Lower leg skin (tissue), 3 donors: ENCODE measurements at regions not wholly inside any gene's neighbourhood (a gene's known extent, or its start where the extent isn't known, plus 50 kb on each side); places are given as distances from the start of the nearest gene placed in this dataset.

Experiments used
- POLR2A ChIP-seq, 2 donors: fragments of 450-650 bp; IDR thresholded peaks; one replicate each; pipeline ENCODE4 v1.6.1; 2016 to 2017; ENCODE audit warnings: antibody characterized with exemption in 2 of 2, mild to moderate bottlenecking in 1 of 2, moderate library complexity in 1 of 2
- TF ChIP-seq, protein P1 (sequence below), 3 donors: fragments of 450-650 bp; IDR thresholded peaks; one replicate each; pipeline ENCODE4 v1.5.1; 2016; ENCODE audit warnings: antibody characterized with exemption in 3 of 3, mild to moderate bottlenecking in 3 of 3, moderate library complexity in 2 of 3

DNA sequence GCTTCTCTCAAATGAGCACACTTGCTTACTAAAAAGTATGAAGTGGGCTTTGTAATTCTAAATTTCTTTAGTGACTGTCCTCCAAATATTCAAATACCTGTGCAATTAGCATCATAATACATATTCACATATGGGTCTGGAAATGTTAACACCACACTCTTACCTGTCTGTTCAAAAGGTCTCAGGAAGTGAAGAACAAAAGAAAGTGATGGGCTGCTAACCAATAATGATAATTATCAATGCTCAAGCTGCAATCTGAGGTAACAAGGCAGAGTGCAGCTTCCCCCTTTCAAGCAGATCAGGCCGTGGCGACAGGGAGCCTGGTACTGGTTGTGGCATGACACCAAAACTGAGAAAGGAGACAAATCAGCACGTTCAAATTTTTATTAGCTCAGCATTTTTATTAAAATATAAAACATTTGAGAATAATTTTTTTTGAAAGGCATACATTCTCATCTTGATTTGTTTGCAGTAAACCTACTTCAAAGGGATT is 1044.7 kb upstream of the EPHA7 start:
- TF ChIP-seq, protein P1, sequence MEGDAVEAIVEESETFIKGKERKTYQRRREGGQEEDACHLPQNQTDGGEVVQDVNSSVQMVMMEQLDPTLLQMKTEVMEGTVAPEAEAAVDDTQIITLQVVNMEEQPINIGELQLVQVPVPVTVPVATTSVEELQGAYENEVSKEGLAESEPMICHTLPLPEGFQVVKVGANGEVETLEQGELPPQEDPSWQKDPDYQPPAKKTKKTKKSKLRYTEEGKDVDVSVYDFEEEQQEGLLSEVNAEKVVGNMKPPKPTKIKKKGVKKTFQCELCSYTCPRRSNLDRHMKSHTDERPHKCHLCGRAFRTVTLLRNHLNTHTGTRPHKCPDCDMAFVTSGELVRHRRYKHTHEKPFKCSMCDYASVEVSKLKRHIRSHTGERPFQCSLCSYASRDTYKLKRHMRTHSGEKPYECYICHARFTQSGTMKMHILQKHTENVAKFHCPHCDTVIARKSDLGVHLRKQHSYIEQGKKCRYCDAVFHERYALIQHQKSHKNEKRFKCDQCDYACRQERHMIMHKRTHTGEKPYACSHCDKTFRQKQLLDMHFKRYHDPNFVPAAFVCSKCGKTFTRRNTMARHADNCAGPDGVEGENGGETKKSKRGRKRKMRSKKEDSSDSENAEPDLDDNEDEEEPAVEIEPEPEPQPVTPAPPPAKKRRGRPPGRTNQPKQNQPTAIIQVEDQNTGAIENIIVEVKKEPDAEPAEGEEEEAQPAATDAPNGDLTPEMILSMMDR (IDR thresholded peaks at IDR 0.05), result no peak
- TF ChIP-seq POLR2A (IDR thresholded peaks at IDR 0.05), result no peak
